ENCODE measurements at regions not wholly inside any gene's neighbourhood (a gene's known extent, or its start where the extent isn't known, plus 50 kb on each side); places are given as distances from the start of the nearest gene placed in this dataset.

DNA sequence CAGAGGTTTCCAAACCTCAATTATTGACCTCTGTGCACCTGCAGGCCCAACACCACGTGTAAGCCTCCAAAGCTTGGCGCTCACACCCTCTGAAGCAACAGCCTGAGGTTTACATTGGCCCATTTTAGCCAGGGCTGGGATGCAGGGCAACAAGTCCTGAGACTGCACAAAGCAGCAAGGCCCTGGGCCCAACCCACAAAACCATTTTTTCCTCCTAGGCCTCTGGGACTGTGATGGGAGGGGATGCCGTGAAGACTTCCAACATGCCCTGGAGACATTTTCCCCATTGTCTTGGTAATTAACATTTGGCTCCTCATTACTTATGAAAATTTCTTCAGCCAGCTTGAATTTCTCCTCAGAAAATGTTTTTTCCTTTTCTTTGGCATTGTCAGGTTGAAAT is 54.9 kb upstream of the CNKSR2 start:
- TF ChIP-seq, protein P1, sequence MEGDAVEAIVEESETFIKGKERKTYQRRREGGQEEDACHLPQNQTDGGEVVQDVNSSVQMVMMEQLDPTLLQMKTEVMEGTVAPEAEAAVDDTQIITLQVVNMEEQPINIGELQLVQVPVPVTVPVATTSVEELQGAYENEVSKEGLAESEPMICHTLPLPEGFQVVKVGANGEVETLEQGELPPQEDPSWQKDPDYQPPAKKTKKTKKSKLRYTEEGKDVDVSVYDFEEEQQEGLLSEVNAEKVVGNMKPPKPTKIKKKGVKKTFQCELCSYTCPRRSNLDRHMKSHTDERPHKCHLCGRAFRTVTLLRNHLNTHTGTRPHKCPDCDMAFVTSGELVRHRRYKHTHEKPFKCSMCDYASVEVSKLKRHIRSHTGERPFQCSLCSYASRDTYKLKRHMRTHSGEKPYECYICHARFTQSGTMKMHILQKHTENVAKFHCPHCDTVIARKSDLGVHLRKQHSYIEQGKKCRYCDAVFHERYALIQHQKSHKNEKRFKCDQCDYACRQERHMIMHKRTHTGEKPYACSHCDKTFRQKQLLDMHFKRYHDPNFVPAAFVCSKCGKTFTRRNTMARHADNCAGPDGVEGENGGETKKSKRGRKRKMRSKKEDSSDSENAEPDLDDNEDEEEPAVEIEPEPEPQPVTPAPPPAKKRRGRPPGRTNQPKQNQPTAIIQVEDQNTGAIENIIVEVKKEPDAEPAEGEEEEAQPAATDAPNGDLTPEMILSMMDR (IDR thresholded peaks at IDR 0.05) = no peak
- no peak for TF ChIP-seq EP300 (IDR thresholded peaks at IDR 0.05)

Data from ovary (tissue), 3 donors.